ENCODE measurements at regions not wholly inside any gene's neighbourhood (a gene's known extent, or its start where the extent isn't known, plus 50 kb on each side); places are given as distances from the start of the nearest gene placed in this dataset.

DNA sequence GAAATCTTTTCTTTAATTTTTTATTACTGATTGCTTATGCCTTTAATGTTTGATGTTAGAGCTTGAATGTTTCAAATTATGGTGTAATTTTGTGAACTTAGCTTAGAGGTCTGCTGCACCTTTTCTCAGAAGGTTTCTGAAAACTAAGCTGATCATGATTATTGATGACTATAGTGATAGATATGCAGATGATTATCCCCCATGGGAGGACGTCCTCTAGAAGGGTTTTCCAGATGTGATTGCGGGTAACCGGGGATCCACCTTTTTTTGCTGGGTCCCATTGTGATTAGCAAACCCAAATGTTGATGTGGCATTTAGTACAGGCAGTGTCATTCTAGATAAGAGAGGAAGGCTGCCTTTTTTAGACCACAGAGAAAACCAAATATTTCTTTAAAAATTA lies 272.9 kb downstream of the FBXO8 start:
- intact Hi-C loops (cut with micrococcal nuclease), result no loop called here
- no peaks in the 10 kb centered on the region; a peak in 1 of 5 replicates for H3K4me1 ChIP-seq (replicated peaks in 1 of 2; ENCODE audit: control insufficient read depth in 2 of 2, insufficient read depth in 2 of 2, low read length in 2 of 2)
- H3K9ac ChIP-seq (ENCODE audit: insufficient read depth in 1 of 2, low read depth in 2 of 2, low read length in 2 of 2), result no peak overlapping the region
- H3K79me2 ChIP-seq (ENCODE audit: control insufficient read depth, insufficient read depth, low read length), result no peaks in the 10 kb centered on the region
- 14% methylated on average over 3 of the region's 3 CpGs for WGBS (ENCODE audit: insufficient coverage, low coverage, missing lambda C conversion rate)
- H3K4me2 ChIP-seq (ENCODE audit: insufficient read depth, low read length), result no peak overlapping the region
- no peaks in the 10 kb centered on the region for H3K9me1 ChIP-seq (ENCODE audit: control insufficient read depth, insufficient read depth, low read length)
- H4K20me1 ChIP-seq (replicated peaks; ENCODE audit: control insufficient read depth, insufficient read depth, low read length), result no peaks in the 10 kb centered on the region
- no peaks in the 10 kb centered on the region for H3K36me3 ChIP-seq (ENCODE audit: control insufficient read depth, insufficient read depth, low read length)
- no peak overlapping the region for H3K27ac ChIP-seq (ENCODE audit: extremely low read depth, low read depth, low read length)
- TF ChIP-seq CTCFL (IDR thresholded peaks at IDR 0.05; ENCODE audit: borderline replicate concordance, insufficient read depth, low read depth, low read length, poor library complexity, severe bottlenecking) (no peak), PCBP1 (IDR thresholded peaks at IDR 0.05; ENCODE audit: low read depth, low read length, poor library complexity, severe bottlenecking) (no peak), BRD9 (IDR thresholded peaks at IDR 0.05; ENCODE audit: low read depth, partially characterized antibody) (no peak), HDAC3 (IDR thresholded peaks at IDR 0.05; ENCODE audit: borderline replicate concordance, partially characterized antibody) (no peak), E2F5 (CRISPR knock-in tag; IDR thresholded peaks at IDR 0.05) (no peak), MECOM (CRISPR knock-in tag; IDR thresholded peaks at IDR 0.05) (no peak), TCF15 (CRISPR knock-in tag; IDR thresholded peaks at IDR 0.05) (no peak), DMBX1 (CRISPR knock-in tag; IDR thresholded peaks at IDR 0.05; ENCODE audit: borderline replicate concordance) (no peak), ZNF764 (CRISPR knock-in tag; IDR thresholded peaks at IDR 0.05; ENCODE audit: low read depth) (no peak), NFXL1 (CRISPR knock-in tag; IDR thresholded peaks at IDR 0.05) (no peak), SMAD4 (CRISPR knock-in tag; conservative IDR thresholded peaks at IDR 0.05) (no peak), ZNF79 (CRISPR knock-in tag; IDR thresholded peaks at IDR 0.05; ENCODE audit: low read depth) (no peak), PHB (CRISPR knock-in tag; IDR thresholded peaks at IDR 0.05) (no peak), RNF2 (IDR thresholded peaks at IDR 0.05) (no peak), EP300 (IDR thresholded peaks at IDR 0.05; ENCODE audit: low read length) (no peak), ZNF253 (CRISPR knock-in tag; conservative IDR thresholded peaks at IDR 0.05) (no peak)
- TF ChIP-seq, protein P1, sequence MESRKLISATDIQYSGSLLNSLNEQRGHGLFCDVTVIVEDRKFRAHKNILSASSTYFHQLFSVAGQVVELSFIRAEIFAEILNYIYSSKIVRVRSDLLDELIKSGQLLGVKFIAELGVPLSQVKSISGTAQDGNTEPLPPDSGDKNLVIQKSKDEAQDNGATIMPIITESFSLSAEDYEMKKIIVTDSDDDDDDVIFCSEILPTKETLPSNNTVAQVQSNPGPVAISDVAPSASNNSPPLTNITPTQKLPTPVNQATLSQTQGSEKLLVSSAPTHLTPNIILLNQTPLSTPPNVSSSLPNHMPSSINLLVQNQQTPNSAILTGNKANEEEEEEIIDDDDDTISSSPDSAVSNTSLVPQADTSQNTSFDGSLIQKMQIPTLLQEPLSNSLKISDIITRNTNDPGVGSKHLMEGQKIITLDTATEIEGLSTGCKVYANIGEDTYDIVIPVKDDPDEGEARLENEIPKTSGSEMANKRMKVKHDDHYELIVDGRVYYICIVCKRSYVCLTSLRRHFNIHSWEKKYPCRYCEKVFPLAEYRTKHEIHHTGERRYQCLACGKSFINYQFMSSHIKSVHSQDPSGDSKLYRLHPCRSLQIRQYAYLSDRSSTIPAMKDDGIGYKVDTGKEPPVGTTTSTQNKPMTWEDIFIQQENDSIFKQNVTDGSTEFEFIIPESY (CRISPR knock-in tag; IDR thresholded peaks at IDR 0.05), result no peak
- TF ChIP-seq, protein P2, sequence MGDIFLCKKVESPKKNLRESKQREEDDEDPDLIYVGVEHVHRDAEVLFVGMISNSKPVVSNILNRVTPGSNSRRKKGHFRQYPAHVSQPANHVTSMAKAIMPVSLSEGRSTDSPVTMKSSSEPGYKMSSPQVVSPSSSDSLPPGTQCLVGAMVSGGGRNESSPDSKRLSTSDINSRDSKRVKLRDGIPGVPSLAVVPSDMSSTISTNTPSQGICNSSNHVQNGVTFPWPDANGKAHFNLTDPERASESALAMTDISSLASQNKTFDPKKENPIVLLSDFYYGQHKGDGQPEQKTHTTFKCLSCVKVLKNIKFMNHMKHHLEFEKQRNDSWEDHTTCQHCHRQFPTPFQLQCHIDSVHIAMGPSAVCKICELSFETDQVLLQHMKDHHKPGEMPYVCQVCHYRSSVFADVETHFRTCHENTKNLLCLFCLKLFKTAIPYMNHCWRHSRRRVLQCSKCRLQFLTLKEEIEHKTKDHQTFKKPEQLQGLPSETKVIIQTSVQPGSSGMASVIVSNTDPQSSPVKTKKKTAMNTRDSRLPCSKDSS (IDR thresholded peaks at IDR 0.05; ENCODE audit: low read depth, partially characterized antibody), result no peak
- CTCF ChIA-PET (ENCODE audit: low intra/inter-chr PET ratio), result no interaction called here
- ATAC-seq (no peak), DNase-seq (ENCODE audit: extremely low read depth in 1 of 4, low spot score in 3 of 4) (no peak), FAIRE-seq (no peak)
- H3K4me3 ChIP-seq, result no peak overlapping the region
- no peak overlapping the region for H2AFZ ChIP-seq (ENCODE audit: low read depth, low read length)
- POLR2A ChIA-PET, result interaction anchor here (0.7 kb wide), 1 partner anchor 442 kb away, joined by 4 read pairs; no protein-coding TSS in a partner anchor
- no peaks in the 10 kb centered on the region for H3K9me3 ChIP-seq (replicated peaks; ENCODE audit: control insufficient read depth, insufficient read depth, low read depth, low read length)
- no peaks in the 10 kb centered on the region for H3K27me3 ChIP-seq (ENCODE audit: control insufficient read depth in 2 of 2, insufficient read depth in 2 of 2, low read length in 2 of 2)
- in situ Hi-C loops (cut with MboI), result no loop called here
- no TSS peak for BruUV-seq (replicated peaks)

Measured in K562 (cell line).